ENCODE measurements at regions not wholly inside any gene's neighbourhood (a gene's known extent, or its start where the extent isn't known, plus 50 kb on each side); places are given as distances from the start of the nearest gene placed in this dataset.

DNA sequence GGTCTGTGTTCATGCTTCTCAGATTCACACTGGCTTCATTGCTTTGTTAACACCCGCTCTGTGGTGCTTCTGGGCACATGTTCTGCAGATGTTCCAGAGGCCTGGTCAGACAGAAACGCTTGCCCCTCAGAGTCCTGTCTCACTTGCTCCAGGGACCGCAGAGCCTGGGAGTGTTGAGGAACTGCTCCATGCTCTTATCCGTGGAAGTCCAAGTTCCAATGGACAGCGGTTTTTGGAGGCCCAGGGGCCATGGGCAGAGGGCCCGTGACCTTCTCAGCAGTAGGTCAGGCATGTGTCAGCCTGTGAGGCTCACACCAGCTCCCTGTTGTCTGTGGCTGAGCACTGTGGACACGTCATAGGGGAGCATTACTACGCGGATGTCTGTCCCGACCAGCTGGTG is 364.7 kb upstream of the IRX1 start:
- TF ChIP-seq EZH2 (IDR thresholded peaks at IDR 0.05; ENCODE audit: low read depth, unreplicated experiment) (no peak), EZH2phosphoT487 (IDR thresholded peaks at IDR 0.05; ENCODE audit: unreplicated experiment) (no peak), NANOG (IDR thresholded peaks at IDR 0.05; ENCODE audit: borderline replicate concordance) (no peak), POLR2AphosphoS5 (IDR thresholded peaks at IDR 0.05; ENCODE audit: low read depth) (no peak), STAT1 (IDR thresholded peaks at IDR 0.05; ENCODE audit: unreplicated experiment) (no peak), ZNF331 (CRISPR knock-in tag; IDR thresholded peaks at IDR 0.05; ENCODE audit: low read depth) (no peak)
- TF ChIP-seq, protein P1, sequence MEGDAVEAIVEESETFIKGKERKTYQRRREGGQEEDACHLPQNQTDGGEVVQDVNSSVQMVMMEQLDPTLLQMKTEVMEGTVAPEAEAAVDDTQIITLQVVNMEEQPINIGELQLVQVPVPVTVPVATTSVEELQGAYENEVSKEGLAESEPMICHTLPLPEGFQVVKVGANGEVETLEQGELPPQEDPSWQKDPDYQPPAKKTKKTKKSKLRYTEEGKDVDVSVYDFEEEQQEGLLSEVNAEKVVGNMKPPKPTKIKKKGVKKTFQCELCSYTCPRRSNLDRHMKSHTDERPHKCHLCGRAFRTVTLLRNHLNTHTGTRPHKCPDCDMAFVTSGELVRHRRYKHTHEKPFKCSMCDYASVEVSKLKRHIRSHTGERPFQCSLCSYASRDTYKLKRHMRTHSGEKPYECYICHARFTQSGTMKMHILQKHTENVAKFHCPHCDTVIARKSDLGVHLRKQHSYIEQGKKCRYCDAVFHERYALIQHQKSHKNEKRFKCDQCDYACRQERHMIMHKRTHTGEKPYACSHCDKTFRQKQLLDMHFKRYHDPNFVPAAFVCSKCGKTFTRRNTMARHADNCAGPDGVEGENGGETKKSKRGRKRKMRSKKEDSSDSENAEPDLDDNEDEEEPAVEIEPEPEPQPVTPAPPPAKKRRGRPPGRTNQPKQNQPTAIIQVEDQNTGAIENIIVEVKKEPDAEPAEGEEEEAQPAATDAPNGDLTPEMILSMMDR (conservative IDR thresholded peaks at IDR 0.05; ENCODE audit: low read depth in 2 of 2): no peak
- TF ChIP-seq, protein P2, sequence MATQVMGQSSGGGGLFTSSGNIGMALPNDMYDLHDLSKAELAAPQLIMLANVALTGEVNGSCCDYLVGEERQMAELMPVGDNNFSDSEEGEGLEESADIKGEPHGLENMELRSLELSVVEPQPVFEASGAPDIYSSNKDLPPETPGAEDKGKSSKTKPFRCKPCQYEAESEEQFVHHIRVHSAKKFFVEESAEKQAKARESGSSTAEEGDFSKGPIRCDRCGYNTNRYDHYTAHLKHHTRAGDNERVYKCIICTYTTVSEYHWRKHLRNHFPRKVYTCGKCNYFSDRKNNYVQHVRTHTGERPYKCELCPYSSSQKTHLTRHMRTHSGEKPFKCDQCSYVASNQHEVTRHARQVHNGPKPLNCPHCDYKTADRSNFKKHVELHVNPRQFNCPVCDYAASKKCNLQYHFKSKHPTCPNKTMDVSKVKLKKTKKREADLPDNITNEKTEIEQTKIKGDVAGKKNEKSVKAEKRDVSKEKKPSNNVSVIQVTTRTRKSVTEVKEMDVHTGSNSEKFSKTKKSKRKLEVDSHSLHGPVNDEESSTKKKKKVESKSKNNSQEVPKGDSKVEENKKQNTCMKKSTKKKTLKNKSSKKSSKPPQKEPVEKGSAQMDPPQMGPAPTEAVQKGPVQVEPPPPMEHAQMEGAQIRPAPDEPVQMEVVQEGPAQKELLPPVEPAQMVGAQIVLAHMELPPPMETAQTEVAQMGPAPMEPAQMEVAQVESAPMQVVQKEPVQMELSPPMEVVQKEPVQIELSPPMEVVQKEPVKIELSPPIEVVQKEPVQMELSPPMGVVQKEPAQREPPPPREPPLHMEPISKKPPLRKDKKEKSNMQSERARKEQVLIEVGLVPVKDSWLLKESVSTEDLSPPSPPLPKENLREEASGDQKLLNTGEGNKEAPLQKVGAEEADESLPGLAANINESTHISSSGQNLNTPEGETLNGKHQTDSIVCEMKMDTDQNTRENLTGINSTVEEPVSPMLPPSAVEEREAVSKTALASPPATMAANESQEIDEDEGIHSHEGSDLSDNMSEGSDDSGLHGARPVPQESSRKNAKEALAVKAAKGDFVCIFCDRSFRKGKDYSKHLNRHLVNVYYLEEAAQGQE (IDR thresholded peaks at IDR 0.05; ENCODE audit: unreplicated experiment): no peak
- TF ChIP-seq, protein P3, sequence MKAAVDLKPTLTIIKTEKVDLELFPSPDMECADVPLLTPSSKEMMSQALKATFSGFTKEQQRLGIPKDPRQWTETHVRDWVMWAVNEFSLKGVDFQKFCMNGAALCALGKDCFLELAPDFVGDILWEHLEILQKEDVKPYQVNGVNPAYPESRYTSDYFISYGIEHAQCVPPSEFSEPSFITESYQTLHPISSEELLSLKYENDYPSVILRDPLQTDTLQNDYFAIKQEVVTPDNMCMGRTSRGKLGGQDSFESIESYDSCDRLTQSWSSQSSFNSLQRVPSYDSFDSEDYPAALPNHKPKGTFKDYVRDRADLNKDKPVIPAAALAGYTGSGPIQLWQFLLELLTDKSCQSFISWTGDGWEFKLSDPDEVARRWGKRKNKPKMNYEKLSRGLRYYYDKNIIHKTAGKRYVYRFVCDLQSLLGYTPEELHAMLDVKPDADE (IDR thresholded peaks at IDR 0.05): no peak
- TF ChIP-seq, protein P4, sequence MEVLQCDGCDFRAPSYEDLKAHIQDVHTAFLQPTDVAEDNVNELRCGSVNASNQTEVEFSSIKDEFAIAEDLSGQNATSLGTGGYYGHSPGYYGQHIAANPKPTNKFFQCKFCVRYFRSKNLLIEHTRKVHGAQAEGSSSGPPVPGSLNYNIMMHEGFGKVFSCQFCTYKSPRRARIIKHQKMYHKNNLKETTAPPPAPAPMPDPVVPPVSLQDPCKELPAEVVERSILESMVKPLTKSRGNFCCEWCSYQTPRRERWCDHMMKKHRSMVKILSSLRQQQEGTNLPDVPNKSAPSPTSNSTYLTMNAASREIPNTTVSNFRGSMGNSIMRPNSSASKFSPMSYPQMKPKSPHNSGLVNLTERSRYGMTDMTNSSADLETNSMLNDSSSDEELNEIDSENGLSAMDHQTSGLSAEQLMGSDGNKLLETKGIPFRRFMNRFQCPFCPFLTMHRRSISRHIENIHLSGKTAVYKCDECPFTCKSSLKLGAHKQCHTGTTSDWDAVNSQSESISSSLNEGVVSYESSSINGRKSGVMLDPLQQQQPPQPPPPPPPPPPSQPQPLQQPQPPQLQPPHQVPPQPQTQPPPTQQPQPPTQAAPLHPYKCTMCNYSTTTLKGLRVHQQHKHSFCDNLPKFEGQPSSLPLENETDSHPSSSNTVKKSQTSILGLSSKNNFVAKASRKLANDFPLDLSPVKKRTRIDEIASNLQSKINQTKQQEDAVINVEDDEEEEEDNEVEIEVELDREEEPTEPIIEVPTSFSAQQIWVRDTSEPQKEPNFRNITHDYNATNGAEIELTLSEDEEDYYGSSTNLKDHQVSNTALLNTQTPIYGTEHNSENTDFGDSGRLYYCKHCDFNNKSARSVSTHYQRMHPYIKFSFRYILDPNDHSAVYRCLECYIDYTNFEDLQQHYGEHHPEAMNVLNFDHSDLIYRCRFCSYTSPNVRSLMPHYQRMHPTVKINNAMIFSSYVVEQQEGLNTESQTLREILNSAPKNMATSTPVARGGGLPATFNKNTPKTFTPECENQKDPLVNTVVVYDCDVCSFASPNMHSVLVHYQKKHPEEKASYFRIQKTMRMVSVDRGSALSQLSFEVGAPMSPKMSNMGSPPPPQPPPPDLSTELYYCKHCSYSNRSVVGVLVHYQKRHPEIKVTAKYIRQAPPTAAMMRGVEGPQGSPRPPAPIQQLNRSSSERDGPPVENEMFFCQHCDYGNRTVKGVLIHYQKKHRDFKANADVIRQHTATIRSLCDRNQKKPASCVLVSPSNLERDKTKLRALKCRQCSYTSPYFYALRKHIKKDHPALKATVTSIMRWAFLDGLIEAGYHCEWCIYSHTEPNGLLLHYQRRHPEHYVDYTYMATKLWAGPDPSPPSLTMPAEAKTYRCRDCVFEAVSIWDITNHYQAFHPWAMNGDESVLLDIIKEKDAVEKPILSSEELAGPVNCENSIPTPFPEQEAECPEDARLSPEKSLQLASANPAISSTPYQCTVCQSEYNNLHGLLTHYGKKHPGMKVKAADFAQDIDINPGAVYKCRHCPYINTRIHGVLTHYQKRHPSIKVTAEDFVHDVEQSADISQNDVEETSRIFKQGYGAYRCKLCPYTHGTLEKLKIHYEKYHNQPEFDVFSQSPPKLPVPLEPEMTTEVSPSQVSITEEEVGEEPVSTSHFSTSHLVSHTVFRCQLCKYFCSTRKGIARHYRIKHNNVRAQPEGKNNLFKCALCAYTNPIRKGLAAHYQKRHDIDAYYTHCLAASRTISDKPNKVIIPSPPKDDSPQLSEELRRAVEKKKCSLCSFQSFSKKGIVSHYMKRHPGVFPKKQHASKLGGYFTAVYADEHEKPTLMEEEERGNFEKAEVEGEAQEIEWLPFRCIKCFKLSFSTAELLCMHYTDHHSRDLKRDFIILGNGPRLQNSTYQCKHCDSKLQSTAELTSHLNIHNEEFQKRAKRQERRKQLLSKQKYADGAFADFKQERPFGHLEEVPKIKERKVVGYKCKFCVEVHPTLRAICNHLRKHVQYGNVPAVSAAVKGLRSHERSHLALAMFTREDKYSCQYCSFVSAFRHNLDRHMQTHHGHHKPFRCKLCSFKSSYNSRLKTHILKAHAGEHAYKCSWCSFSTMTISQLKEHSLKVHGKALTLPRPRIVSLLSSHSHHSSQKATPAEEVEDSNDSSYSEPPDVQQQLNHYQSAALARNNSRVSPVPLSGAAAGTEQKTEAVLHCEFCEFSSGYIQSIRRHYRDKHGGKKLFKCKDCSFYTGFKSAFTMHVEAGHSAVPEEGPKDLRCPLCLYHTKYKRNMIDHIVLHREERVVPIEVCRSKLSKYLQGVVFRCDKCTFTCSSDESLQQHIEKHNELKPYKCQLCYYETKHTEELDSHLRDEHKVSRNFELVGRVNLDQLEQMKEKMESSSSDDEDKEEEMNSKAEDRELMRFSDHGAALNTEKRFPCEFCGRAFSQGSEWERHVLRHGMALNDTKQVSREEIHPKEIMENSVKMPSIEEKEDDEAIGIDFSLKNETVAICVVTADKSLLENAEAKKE (CRISPR knock-in tag; IDR thresholded peaks at IDR 0.05): no peak
